ENCODE measurements at regions not wholly inside any gene's neighbourhood (a gene's known extent, or its start where the extent isn't known, plus 50 kb on each side); places are given as distances from the start of the nearest gene placed in this dataset.
"Not testable (repeated sequence)": the region's sequence is repeated elsewhere in the genome, so short reads cannot be mapped to it uniquely, and the experiment has no call there.

DNA sequence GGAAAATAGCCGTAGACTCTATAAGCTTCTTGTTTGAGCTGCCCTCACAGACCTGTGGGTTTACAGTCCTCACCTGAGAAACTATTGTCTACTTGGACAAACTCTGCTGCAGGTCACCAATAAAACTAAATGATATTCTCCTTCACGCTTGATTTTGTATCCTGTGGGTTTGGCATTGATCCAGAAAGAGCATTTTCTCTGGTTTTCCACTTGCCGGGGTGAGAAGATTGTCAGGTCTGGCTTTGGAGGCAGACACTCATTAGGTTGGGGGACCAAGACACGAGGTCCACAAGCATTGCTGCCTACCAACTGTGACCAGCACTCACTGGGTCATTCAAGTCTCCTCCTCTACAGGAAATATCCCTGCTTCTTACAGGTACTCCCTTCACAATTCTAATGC is 68.5 kb downstream of the CDC14C start:
- intact Hi-C loops (cut with DNase I) = no loop called here
- ATAC-seq (no peak), DNase-seq (no peak)

DNA sequence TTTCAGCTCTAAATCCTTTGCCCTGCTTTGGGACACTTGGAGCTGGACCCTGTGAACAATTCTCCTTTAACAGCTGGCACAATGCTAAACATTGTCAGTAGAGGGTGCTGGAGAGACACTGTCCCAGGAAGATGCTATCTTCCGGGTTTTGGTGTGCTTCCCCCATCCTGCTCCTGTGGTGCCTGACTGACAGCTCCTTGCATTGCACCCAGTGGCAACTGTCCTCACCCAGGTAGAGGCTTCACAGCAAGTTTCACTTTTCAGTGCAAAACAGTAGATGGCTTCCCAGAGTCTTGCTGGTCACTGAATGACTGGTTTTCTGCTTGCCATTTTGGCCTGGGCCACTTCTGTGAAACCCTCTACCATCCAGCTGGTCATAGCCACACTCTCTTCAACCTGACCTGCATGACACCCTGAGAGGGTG is 77.3 kb downstream of the CDC14C start:
- DNase-seq (no peak), ATAC-seq (peak; percentile 45 to 61)
- intact Hi-C loops (cut with DNase I) = loop anchor here in 1 of 2 donors (2.0 to 5.0 kb wide), 2 partner anchors 789 to 851 kb away; no protein-coding TSS in a partner anchor

DNA sequence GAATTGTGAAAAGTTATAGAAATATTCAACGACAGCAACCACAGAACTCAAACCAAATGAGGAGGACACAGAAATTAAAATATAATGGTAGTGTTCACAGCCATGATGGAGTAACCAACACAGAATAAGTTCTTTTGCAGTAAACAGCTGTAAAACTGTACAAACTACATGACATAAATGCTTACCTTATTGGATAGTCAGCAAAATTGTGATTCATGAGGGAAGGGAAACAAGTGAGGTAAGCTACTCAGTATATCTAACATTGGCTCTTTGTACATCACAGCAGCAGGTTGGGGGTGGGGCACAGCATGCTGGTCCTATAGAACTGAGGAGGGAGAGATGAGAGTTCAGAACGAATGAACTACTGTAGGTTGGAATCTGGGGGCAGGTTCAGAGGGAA is 86.4 kb downstream of the CDC14C start:
- ATAC-seq (no peak), DNase-seq (no peak)
- intact Hi-C loops (cut with DNase I) = no loop called here

DNA sequence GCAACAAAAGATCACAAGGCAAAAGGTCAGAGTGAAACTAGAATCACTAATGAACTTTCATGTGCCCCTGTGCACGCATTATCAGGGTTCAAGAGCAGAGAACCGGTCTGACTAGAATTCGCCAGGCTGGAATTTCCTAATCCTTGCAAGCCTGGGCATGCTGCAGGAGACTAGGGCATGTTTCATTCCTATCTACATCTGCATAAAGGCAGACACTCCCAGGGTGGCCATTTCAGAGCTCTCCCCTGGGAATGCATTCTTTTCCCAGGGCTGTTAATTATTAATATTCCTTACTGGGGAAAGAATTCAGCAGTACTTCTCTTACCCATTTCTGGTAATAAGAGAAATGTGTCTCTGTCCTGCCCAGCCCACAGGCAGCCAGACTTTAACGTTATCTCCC is 90.5 kb downstream of the CDC14C start:
- ATAC-seq (no peak), DNase-seq (no peak)
- intact Hi-C loops (cut with DNase I) = no loop called here

DNA sequence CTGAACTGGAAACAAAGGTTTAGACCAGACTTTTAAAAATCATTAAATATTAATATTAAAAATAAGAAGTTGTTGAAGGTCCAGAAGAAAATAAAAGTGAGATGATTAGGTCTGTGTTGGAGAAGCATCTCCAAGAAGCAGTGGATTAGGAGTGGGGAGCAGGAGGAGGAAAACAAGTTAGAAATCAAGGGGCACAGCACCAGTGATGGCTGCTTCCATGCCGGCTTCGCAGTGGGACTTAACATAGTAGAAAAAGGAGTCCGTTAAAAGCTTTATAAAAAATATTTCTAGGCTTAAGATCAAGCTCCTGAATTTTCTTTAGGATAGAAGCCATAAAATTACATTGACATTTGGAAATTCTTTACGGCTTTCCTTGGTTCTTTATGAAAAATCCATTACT is 95.8 kb downstream of the CDC14C start:
- DNase-seq (no peak), ATAC-seq (no peak)
- intact Hi-C loops (cut with DNase I) = no loop called here

DNA sequence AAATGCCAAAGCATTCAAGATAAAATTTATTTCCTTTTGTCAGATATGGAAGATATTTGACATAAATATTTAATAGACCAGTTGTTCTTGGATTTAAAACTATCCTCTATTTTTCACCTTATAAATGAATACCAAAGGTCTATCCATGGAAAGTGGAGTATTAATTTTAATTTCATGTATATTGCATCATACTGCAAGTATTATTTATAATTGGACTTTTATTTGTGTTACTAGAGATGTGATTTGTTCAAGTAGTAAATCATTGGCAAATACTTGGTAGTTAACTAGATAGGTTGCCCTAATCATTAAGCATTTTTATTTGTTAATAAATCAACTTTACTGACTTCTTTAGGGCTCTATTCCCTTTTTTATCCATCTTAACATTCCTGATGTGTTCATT is 98.1 kb downstream of the CDC14C start:
- no peak for DNase-seq
- no peak for ATAC-seq
- intact Hi-C loops (cut with DNase I) = no loop called here

DNA sequence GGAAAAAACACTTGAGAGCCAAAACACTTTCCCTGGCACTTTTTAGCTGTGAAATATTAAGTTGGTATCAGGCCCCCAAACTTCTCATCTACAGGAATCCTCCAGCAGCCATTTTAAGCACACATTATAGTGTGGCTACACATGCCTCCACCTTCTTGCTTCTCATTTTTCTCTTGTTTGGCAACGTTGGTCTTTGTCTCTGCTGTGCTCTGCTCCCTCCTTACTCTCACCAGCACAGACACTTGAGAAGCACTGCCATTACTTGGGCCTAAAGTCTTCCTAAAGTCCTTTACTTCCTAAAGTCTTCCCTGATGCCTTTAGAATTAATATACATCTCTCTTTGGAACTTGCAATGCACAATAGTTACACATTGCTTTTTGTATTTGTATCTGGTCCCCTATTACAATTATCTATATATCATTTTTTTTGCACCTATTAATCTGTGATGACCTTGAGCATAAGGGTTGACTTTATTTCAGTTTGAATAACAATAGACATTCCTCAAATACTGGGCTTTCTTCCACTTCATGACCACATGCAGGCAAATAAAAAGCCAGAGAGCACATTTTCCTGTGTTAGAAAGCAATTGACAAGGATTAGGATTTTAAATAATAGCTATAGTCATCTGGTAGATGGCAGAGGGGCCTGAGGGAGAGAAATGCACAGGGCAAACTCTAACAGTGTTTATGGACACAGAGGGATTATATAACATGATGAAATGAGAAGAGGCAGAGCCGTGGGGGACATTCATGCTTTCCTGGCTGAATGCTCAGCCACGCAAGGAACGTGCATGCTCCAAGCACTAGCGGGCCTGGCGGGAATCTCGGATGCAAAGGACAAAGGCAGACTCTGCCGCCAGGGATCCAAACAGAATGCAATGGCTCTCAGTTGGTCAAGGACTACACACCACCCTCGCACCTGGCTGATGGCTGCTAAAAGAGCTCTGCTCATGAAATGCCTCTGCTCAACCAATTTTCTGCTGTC is 99.3 kb downstream of the CDC14C start:
- intact Hi-C loops (cut with DNase I) = no loop called here
- no peak for DNase-seq
- no peak for ATAC-seq

DNA sequence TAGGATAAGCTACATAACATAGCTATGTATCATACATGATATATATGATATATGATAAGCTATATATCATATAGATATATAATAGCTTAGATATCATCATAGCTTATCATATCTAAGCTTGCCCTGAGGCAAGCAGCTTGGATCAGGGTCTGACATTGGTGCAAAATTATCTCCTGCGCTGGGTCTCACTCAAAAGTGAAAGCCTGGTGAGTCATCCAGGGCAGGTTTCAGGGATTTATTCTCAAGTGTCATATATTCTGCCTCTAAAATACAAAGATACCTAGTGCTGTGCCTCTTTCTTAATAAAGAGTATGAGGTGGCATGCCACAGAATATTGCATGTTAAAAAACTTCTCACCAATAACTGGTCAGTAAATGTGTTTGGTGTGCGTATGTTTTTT is 105.9 kb downstream of the CDC14C start:
- no peak for ATAC-seq
- DNase-seq = no peak
- intact Hi-C loops (cut with DNase I) = no loop called here

DNA sequence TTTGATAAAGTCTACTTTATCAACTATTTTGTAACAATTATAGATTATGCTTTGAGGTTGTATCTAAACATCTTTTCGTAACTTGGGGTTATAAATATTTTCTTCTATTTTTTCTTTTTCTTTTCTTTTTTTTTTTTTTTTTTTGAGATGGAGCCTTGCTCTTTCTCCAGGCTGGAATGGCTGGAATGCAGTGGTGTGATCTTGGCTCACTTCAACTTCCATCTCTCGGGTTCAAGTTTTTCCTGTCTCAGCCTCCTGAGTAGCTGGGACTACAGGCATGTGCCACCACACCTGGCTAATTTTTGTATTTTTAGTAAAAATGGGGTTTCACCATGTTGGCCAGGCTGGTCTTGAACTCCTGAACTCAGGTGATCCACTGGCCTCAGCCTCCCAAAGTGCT is 108.8 kb downstream of the CDC14C start:
- intact Hi-C loops (cut with DNase I); ATAC-seq: not testable (repeated sequence)

DNA sequence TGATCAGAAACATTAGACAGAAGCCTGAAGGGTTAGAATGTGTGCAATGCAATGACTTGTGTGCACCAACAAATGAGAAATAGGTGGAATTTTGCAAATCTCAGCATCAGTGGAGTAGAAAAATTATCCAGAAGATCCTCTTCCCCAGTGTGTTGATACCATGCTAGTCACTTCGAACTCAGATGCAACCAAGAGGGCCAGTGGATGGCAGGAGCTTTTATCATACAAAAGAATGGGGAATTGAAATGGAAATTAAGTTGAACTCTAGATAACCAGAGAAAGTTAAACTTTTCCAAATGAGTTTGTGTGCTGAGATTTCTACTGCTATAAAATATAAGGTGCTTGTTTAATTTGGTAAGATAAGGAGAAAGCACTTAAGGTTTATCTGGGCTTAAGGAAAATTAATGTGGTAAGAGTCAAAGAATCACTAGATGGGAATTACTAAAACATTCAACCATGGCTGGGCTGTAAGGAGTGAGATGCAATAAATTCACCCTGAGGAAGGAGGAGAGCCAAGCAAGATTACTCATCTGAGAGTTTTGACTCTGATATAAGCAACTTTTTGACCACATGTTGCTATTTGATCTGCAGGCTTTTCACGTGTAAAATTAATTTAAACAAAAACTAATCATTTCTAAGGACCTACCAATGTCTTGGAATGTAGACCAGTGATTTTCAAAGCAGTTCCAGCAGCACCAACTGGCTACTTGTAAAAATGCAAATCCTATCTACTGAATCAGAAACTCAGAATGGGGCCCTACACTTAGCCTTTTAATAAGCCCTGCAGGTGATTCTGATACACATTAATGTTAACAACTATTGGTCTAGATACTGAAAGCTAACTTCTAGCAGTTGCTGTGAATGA is 113.2 kb downstream of the CDC14C start:
- intact Hi-C loops (cut with DNase I) = no loop called here
- DNase-seq (no peak), ATAC-seq (no peak)

More for the DNA sequence above, 108.8 kb downstream of the CDC14C start:
- not testable (repeated sequence) for DNase-seq

DNA sequence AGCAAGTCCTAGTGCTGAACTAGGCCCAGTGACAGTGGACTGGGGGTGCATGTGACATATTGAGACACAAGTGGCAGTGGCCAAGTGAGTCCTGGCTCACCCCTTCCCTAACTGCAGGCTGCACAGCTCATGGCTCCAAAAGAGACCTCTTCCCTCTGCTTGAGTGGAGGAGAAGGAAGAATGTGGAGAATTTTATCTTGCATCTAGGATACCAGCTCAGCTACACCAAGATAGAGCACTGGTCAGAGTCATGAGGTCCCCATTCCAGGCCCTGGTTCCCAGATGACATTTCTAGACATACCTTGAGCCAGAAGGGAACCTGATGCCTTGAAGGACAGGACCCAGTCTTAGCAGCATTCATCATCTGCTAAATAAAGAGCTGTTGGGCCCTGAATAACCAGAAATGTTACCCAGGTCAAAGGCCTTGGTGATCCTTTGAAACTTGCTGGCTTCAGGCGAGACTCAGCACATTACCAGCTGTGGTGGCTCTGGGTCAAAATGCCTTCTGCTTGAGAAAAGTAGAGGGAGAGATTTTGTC is 114.5 kb downstream of the CDC14C start:
- no peak for DNase-seq
- intact Hi-C loops (cut with DNase I) = no loop called here
- no peak for ATAC-seq

DNA sequence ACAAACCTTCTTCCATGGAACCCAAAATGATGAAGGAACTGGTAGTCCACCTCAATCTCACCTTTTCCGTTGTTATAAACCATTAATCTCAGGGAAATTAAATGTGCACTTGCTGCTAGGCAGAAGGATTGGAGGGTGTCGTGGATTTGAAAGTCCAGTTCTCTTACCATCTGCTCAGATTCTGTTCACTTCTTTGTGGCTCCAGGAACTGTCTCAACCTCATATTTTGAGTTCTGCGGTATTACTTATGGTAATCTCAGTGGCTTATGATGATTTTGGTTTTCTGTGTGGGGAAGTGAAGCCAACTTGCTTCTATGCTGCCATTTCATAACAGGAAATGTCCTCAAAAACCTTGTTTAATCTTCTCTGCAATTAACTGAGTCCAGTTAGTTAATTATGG is 136.4 kb downstream of the CDC14C start:
- intact Hi-C loops (cut with DNase I) = no loop called here
- no peak for ATAC-seq
- no peak for DNase-seq

DNA sequence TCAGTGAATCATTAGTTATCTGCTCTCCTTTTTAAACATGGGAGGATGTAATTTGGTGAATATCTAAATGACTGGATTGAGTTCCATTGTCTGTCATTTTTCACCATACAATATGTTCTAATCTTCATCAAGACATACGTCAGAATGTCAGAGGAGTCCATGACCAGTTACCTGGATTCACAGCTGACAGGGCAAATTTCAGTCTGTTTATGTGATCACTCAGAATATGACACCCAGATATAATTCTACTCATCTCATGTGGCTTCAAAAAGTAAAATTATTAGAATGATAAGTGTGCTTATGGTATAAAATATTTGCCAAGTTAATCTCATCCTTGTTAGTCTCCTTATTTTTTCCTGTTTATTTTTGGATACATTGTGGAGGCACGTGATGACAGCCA is 150.2 kb downstream of the CDC14C start:
- no peak for DNase-seq
- ATAC-seq = no peak
- intact Hi-C loops (cut with DNase I) = no loop called here

DNA sequence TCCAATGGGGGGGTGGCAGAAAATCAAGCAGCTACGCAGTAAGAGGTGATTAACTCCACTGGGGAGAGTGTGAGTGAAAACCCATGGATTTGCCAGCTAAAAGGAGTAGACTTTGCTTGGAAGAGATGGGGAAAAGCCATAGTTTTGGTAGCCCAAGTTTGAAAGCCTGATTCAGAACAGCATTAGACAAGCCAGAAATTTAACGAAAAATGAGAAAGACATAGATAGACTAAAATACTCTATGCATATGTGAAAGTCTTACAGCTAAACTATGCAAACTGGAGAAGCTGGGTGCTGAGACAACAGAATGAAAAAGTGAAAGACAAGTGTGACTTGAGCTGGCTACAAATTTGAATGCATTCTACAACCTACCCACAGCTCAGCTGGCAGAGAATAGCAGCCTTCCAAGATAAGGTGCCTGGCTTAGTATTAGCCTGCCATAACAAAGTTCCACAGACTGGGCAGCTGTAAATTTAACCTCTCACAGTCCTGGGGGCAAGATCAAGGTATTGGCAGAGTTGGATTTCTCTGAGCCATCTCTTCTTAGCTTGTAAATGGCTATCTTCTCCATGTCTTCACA is 156.6 kb downstream of the CDC14C start:
- ATAC-seq (peak; percentile 54 to 61), DNase-seq (no peak)
- intact Hi-C loops (cut with DNase I) = no loop called here

DNA sequence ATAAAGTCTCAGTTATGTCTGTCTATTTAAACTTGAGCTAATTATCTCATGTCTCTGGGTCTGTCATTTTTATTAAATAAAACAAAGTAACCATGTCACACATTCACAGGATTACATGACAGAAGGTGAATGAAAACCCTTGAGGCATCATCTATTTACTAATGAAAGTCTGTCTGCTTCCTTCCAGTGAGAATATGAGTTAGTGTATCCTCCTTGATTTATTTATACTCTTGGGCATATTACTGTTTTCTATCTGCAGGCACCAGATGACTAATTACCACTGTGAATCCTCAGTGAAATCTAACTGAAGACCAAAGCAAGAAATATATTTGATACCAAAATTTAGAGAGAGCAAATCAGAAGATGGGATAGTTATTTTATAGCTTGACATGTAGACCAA is 163.7 kb downstream of the CDC14C start:
- intact Hi-C loops (cut with DNase I) = no loop called here
- ATAC-seq (no peak), DNase-seq (no peak)

DNA sequence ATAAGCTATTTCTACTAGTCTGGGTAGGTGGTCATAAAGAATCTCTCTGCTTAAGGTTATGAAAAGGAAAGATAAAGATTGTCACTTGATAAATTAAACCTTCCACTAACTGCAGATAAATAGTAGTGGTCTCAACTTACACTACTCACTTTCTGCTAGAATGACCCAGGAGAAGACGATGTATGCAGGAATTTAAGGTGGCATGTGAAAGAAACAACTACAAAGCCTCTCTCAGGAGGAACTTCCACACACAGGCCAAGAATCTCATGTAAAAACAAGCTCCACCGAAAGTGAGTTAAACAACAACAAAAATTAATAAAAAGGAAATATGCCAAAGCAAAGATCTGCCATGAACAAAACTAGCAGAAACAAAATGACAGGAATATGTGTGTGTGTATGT is 165.4 kb downstream of the CDC14C start:
- no peak for DNase-seq
- no peak for ATAC-seq
- intact Hi-C loops (cut with DNase I) = no loop called here

DNA sequence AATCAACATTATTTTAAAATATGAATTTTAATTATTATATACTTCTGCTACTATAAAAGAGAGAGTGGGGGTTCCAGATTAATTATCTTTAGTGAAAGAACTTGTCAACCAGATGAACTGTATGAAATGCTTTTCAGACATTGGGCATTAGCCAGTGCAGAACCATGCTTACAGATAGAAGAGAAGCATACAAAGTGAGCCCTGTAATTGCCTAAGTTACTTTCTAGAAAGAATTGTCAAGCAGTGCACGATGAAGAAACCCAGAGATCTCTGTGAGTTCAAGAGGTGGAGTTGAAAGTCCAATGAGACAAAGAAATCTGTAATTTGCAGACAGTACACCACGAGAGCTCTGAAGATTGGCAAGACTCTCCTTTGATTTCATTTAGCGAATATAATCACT is 166.7 kb downstream of the CDC14C start:
- no peak for DNase-seq
- intact Hi-C loops (cut with DNase I) = no loop called here
- ATAC-seq = no peak

DNA sequence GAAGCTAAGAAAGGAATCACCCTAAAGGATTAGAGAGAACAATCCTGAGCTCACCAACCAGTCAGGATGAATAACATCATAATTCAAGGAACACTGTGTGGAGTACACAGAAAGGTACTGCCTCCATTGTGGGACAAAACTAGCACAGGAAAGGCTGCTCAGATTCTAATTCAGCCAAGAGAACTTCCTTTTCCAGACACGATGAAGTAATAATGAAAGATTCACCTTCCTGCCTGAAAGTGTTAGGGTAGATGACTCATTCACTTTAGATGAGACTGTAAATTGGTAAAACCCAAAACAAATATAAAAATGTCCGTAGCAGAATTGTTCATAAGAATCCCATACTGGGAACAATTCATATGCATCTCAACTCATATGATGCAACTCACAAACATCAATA is 167.2 kb downstream of the CDC14C start:
- intact Hi-C loops (cut with DNase I) = no loop called here
- no peak for ATAC-seq
- no peak for DNase-seq

DNA sequence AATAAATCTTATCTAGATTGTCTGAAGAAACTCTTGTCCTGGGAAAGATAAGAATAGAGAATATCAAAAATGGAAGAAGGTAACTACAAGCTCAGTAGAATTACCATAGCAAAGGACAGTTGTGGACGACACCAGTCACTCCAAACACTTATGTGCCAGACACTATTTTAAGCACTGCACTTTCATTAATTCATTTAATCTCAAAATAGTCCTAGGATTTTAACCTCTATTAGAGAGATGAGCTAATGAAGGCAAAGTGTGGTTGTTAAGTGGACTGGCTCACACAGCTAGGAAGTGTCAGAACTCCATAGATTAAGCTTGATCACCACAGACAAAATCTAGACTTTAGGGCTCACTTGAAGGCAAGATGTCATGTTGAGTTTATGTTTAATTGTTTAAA is 168.9 kb downstream of the CDC14C start:
- ATAC-seq = peak in 1 of 2 donors; percentile 65
- intact Hi-C loops (cut with DNase I) = no loop called here
- DNase-seq = no peak

DNA sequence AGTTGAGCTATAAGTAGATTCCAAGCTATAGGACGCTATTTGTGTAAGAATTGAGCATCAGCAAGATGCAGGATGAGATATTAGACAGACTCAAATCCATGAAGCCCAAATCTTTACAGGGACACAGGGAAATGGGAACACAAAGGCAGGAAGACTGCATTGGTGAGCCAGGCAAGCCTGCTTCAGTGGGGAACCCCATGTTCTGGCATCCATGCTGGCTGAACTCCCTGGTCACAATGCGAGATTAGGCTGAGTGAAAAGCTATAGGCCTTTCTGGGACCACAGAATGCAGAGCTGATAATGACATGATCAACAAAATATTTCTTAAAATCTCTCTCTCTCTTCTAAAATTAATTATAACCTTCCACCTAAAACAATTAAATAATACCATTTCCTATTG is 170.5 kb downstream of the CDC14C start:
- intact Hi-C loops (cut with DNase I) = no loop called here
- DNase-seq (no peak), ATAC-seq (no peak)
